GM12892 (cell line): ENCODE measurements at regions not wholly inside any gene's neighbourhood (a gene's known extent, or its start where the extent isn't known, plus 50 kb on each side); places are given as distances from the start of the nearest gene placed in this dataset.

Experiments
- POLR2A ChIP-seq: IDR thresholded peaks from 2 replicates; pipeline ENCODE4 v1.6.1; 2011; ENCODE audit warnings: low read depth, low read length, control low read depth
- POLR2AphosphoS5 ChIP-seq: IDR thresholded peaks from 2 replicates; pipeline ENCODE4 v1.6.1; 2011; ENCODE audit warnings: low read depth, low read length, control low read depth
- TAF1 ChIP-seq: IDR thresholded peaks from 2 replicates; pipeline ENCODE4 v1.6.1; 2011; ENCODE audit warnings: low read depth, mild to moderate bottlenecking, control low read depth, low read length, borderline replicate concordance

GRCh38 chr7:81140775-81141174 lies 221.9 kb upstream of the SEMA3C start:
- TF ChIP-seq TAF1 (no peak), POLR2A (no peak), POLR2AphosphoS5 (no peak)
